ENCODE measurements at regions not wholly inside any gene's neighbourhood (a gene's known extent, or its start where the extent isn't known, plus 50 kb on each side); places are given as distances from the start of the nearest gene placed in this dataset.

DNA sequence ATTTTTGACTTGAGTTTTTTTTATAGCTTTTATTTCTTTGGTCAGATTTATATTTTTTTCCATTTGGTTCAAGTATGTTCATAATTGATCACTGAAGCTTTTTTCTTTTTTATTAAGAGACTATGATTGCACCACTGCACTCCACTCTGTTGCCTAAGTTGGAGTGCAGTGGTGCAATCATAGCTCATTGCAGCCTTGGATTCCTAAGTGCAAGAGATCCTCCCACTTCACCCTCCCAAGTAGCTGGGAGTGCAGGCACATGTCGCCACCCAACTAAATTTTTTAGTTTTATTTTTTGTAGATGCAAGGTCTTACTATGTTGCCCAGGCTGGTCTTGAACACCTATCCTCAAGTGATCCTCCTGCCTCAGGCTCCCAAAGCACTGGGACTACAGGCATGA, 97.7 kb upstream of the KIF5B start:
- POLR2A ChIA-PET: no interaction called here
- DNase-seq (ENCODE audit: extremely low spot score): no peak

GRCh38 chr10:32153252-32153651, 97.0 kb upstream of the KIF5B start:
- TF ChIP-seq BHLHE40 (IDR thresholded peaks at IDR 0.05; ENCODE audit: borderline replicate concordance) (no peak), NFRKB (IDR thresholded peaks at IDR 0.05) (no peak), SUZ12 (IDR thresholded peaks at IDR 0.05) (no peak), SP1 (IDR thresholded peaks at IDR 0.05) (no peak), LEF1 (IDR thresholded peaks at IDR 0.05; ENCODE audit: borderline replicate concordance) (no peak), FOXK2 (IDR thresholded peaks at IDR 0.05) (no peak), PKNOX1 (IDR thresholded peaks at IDR 0.05) (no peak), TARDBP (IDR thresholded peaks at IDR 0.05) (no peak), ZNF384 (IDR thresholded peaks at IDR 0.05) (no peak), CTBP1 (IDR thresholded peaks at IDR 0.05; ENCODE audit: borderline replicate concordance) (no peak), L3MBTL2 (conservative IDR thresholded peaks at IDR 0.05) (no peak)
- POLR2A ChIA-PET: no interaction called here
- CTCF ChIA-PET: no interaction called here
- DNase-seq (ENCODE audit: extremely low spot score): no peak

More for the DNA sequence above, 97.7 kb upstream of the KIF5B start:
- CTCF ChIA-PET: interaction anchor here (0.5 kb wide), 1 partner anchor 1081 kb away, joined by 4 read pairs; no protein-coding TSS in a partner anchor
- TF ChIP-seq FOXA1 (IDR thresholded peaks at IDR 0.05): no peak
- TF ChIP-seq FOXK2 (IDR thresholded peaks at IDR 0.05): no peak
- TF ChIP-seq SUZ12 (IDR thresholded peaks at IDR 0.05): no peak
- no peak for TF ChIP-seq ARNT (IDR thresholded peaks at IDR 0.05)
- TF ChIP-seq CTBP1 (IDR thresholded peaks at IDR 0.05; ENCODE audit: borderline replicate concordance): no peak

- TF ChIP-seq PKNOX1 (IDR thresholded peaks at IDR 0.05) (peak; percentile 87), SUZ12 (IDR thresholded peaks at IDR 0.05) (no peak)
- CTCF ChIA-PET: no interaction called here
- POLR2A ChIA-PET: no interaction called here
- no peak for DNase-seq (ENCODE audit: extremely low spot score)
Measured at GRCh38 chr10:32151871-32152270, 95.6 kb upstream of the KIF5B start.

DNA sequence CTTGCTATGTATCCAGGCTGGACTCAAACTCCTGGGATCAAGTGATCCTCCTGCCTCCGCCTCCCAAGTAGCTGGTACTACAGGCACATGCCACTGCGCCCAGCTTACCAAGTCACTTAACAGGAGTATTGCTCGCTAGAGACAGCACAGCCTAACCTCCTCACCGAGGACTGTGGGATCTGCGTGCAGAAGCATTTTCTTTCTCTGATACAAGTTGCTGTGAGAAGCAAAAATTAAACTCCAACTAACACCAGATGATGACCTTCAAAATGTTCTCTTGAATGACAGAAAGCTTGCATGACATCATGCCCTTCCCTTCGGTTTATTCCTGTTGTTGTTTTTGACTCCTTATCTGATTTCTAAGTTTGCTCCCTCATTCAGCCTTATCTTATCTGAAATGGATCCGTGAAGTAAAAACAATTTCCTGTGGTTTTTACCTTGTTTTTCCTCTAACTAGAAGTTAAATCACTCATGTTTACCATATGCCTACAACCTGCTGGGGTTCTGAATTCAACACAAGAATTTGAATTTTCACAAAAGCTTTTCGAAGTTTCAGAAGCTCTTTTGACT, 94.4 kb upstream of the KIF5B start:
- DNase-seq (ENCODE audit: extremely low spot score): no peak
- POLR2A ChIA-PET: no interaction called here
- TF ChIP-seq ARNT (IDR thresholded peaks at IDR 0.05) (no peak), BHLHE40 (IDR thresholded peaks at IDR 0.05; ENCODE audit: borderline replicate concordance) (no peak), HDGF (IDR thresholded peaks at IDR 0.05; ENCODE audit: borderline replicate concordance) (no peak), LEF1 (IDR thresholded peaks at IDR 0.05; ENCODE audit: borderline replicate concordance) (no peak), ELF4 (IDR thresholded peaks at IDR 0.05) (no peak), SP1 (IDR thresholded peaks at IDR 0.05) (no peak)
- CTCF ChIA-PET: interaction anchor here (0.6 kb wide), 1 partner anchor 21 kb away, joined by 4 read pairs; no protein-coding TSS in a partner anchor

GRCh38 chr10:32149252-32149955, 93.2 kb upstream of the KIF5B start:
- CTCF ChIA-PET: interaction anchor here (0.6 kb wide), 1 partner anchor 35 kb away, joined by 11 read pairs; no protein-coding TSS in a partner anchor
- TF ChIP-seq ELF4 (IDR thresholded peaks at IDR 0.05) (no peak), ARNT (IDR thresholded peaks at IDR 0.05) (no peak), FOXK2 (IDR thresholded peaks at IDR 0.05) (no peak)
- peak; percentile 15 for DNase-seq (ENCODE audit: extremely low spot score)
- POLR2A ChIA-PET: interaction anchor here (1.1 kb wide), 1 partner anchor 10 kb away, joined by 3 read pairs; no protein-coding TSS in a partner anchor

DNA sequence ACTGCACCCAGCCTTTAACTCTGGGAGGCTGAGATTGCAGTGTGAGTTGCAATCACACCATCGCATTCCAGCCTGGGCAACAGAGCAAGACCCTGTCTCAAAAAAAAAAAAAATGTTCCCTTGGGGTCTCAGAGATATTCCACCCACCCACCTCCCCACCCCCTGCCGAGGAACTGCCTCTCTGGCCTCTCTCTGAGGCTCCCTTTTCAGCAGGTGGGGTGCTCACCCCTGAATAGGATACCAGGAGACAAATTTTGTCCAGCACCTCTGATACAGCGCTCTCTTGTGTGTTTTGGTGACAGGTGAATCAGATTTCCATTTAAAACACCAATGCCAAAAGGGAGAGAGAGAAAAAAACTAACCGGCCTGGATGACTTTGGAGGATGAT, 92.6 kb upstream of the KIF5B start:
- ChIA-PET CTCF (interaction anchor here (0.6 kb wide), 1 partner anchor 35 kb away, joined by 11 read pairs; no protein-coding TSS in a partner anchor), POLR2A (interaction anchor here (1.1 kb wide), 1 partner anchor 10 kb away, joined by 3 read pairs; no protein-coding TSS in a partner anchor)
- DNase-seq (ENCODE audit: extremely low spot score): no peak
- TF ChIP-seq BHLHE40 (IDR thresholded peaks at IDR 0.05; ENCODE audit: borderline replicate concordance) (no peak), FOXM1 (IDR thresholded peaks at IDR 0.05; ENCODE audit: borderline replicate concordance) (no peak)

DNA sequence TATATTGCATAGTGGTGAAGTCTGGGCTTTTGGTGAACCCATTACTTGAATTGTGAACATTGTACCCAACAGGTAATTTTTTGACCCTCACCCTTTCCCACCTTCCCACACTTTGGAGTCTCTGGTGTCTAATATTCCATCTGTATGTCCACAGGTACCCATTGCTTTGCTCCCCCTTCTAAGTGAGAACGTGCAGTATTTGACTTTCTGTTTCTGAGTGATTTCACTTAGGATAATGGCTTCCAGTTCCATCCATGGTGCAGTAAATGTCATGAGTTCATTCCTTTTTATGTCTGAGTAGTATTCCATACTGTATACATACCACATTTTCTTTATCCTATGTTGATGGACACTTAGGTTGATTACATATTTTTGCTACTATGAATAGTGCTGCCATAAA, 91.5 kb upstream of the KIF5B start:
- ChIA-PET POLR2A (no interaction called here), CTCF (interaction anchor here (0.6 kb wide), 1 partner anchor 26 kb away, joined by 3 read pairs; no protein-coding TSS in a partner anchor)
- DNase-seq (ENCODE audit: extremely low spot score): no peak
- TF ChIP-seq SUZ12 (IDR thresholded peaks at IDR 0.05) (no peak), ELF4 (IDR thresholded peaks at IDR 0.05) (no peak), NFRKB (IDR thresholded peaks at IDR 0.05) (no peak), PKNOX1 (IDR thresholded peaks at IDR 0.05) (no peak), FOXK2 (IDR thresholded peaks at IDR 0.05) (no peak), TARDBP (IDR thresholded peaks at IDR 0.05) (no peak), FOXM1 (IDR thresholded peaks at IDR 0.05; ENCODE audit: borderline replicate concordance) (no peak), CTBP1 (IDR thresholded peaks at IDR 0.05; ENCODE audit: borderline replicate concordance) (no peak), BHLHE40 (IDR thresholded peaks at IDR 0.05; ENCODE audit: borderline replicate concordance) (no peak), LEF1 (IDR thresholded peaks at IDR 0.05; ENCODE audit: borderline replicate concordance) (no peak), HDGF (IDR thresholded peaks at IDR 0.05; ENCODE audit: borderline replicate concordance) (no peak)
